K562 (cell line): ENCODE measurements at regions not wholly inside any gene's neighbourhood (a gene's known extent, or its start where the extent isn't known, plus 50 kb on each side); places are given as distances from the start of the nearest gene placed in this dataset.
A peak's percentile ranks its signal among the peaks of the same experiment; 100 is the strongest.

Experiments used
- ATAC-seq: fragments of 200-7000 bp; cut with Tn5 transposase; 3 replicates; pipeline ENCODE4 v1.9.1; 2020; ENCODE audit warnings: moderate library complexity
- BruUV-seq: library from RNA; stranded (reverse); fragments of 400-500 nt; replicated peaks from 2 replicates; lab custom pipeline; 2021; lab: Mats Ljungman, UMichigan
- CTCF ChIA-PET: fragments of 300-600 bp; formaldehyde crosslinking; extraction: SDS; loops from one replicate; lab custom pipeline; 2021; ENCODE audit warnings: low intra/inter-chr PET ratio; lab: Yijun Ruan, JAX
- POLR2A ChIA-PET: fragments of 300-600, 350-650 bp; sonication (Branson Sonifier 250); formaldehyde crosslinking; extraction: SDS; loops from one replicate; lab custom pipeline; 2021; ENCODE audit warnings: antibody characterized with exemption, inconsistent platforms; lab: Yijun Ruan, JAX
- DNase-seq, 4 experiments: peaks; one replicate each; pipeline versions ENCODE4 v3.0.0 to v3.0.0-alpha.2; 2011 to 2018; ENCODE audit warnings: low spot score in 3 of 4, mixed read lengths in 3 of 4; ENCODE audit errors: extremely low read depth in 1 of 4
- FAIRE-seq: peaks from 2 replicates; lab custom pipeline; 2011; peaks lifted over from hg19 to GRCh38; lab: Jason Lieb, UNC
- H2AFZ ChIP-seq: 2 replicates; pipeline ENCODE4 v1.6.0; 2011; ENCODE audit warnings: low read depth, low read length, control low read depth, inconsistent platforms
- H3K27ac ChIP-seq: fragments of 200-600 bp; 3 replicates; pipeline ENCODE4 v1.8.0; 2011; ENCODE audit warnings: low read depth, mild to moderate bottlenecking, control low read depth, inconsistent platforms, low read length, moderate library complexity, mixed read lengths; ENCODE audit errors: extremely low read depth
- H3K27me3 ChIP-seq, 2 experiments: fragments of 300-600 bp in 1 of 2; 2 replicates in 1 of 2; 3 replicates in 1 of 2; pipeline versions ENCODE4 v1.6.0 to v1.8.0; 2011; ENCODE audit warnings: inconsistent platforms in 2 of 2, low read length in 2 of 2, mild to moderate bottlenecking in 1 of 2, mixed read lengths in 1 of 2, moderate library complexity in 1 of 2; ENCODE audit not compliant: control insufficient read depth in 2 of 2, insufficient read depth in 2 of 2
- H3K36me3 ChIP-seq: fragments of 300-600 bp; 3 replicates; pipeline ENCODE4 v1.8.0; 2011; ENCODE audit warnings: mild to moderate bottlenecking, low read length, inconsistent platforms; ENCODE audit not compliant: control insufficient read depth, insufficient read depth
- H3K4me1 ChIP-seq, 2 experiments: fragments of 200-600 bp in 1 of 2; replicated peaks in 1 of 2; 2 replicates in 1 of 2; 3 replicates in 1 of 2; pipeline versions ENCODE4 v1.5.1 to v1.8.0; 2011; ENCODE audit warnings: inconsistent platforms in 2 of 2, low read length in 2 of 2, mild to moderate bottlenecking in 1 of 2, mixed read lengths in 1 of 2, moderate library complexity in 1 of 2; ENCODE audit not compliant: control insufficient read depth in 2 of 2, insufficient read depth in 2 of 2
- H3K4me2 ChIP-seq: 2 replicates; pipeline ENCODE4 v1.6.1; 2011; ENCODE audit warnings: low read length, control low read depth, inconsistent platforms, mixed read lengths; ENCODE audit not compliant: insufficient read depth
- H3K4me3 ChIP-seq: fragments of 200-600 bp; sonication (generic), shearing (Covaris generic); 2 replicates; pipeline ENCODE4 v1.5.1; 2016; ENCODE audit warnings: control low read depth, inconsistent platforms
- H3K79me2 ChIP-seq: fragments of 200-600 bp; 3 replicates; pipeline ENCODE4 v1.8.0; 2011; ENCODE audit warnings: low read length, inconsistent platforms; ENCODE audit not compliant: control insufficient read depth, insufficient read depth
- H3K9ac ChIP-seq, 2 experiments: 2 replicates each; pipeline versions ENCODE4 v1.6.0 to v1.6.1; 2011; ENCODE audit warnings: low read depth in 2 of 2, low read length in 2 of 2, control low read depth in 1 of 2, inconsistent platforms in 1 of 2, mild to moderate bottlenecking in 1 of 2, mixed read lengths in 1 of 2; ENCODE audit not compliant: insufficient read depth in 1 of 2
- H3K9me1 ChIP-seq: one replicate; pipeline ENCODE4 v1.6.0; 2011; ENCODE audit warnings: inconsistent platforms, mild to moderate bottlenecking, low read length, moderate library complexity; ENCODE audit not compliant: control insufficient read depth, insufficient read depth
- H3K9me3 ChIP-seq: replicated peaks from 2 replicates; pipeline ENCODE4 v1.5.1; 2011; ENCODE audit warnings: low read depth, low read length, inconsistent platforms; ENCODE audit not compliant: control insufficient read depth, insufficient read depth
- H4K20me1 ChIP-seq: replicated peaks from 2 replicates; pipeline ENCODE4 v1.6.1; 2011; ENCODE audit warnings: low read length, inconsistent platforms, mixed read lengths; ENCODE audit not compliant: control insufficient read depth, insufficient read depth
- ATF7 ChIP-seq: fragments of 450-650 bp; IDR thresholded peaks from 2 replicates; pipeline ENCODE4 v1.7.1; 2014; ENCODE audit warnings: mild to moderate bottlenecking, moderate library complexity
- BRF1 ChIP-seq: IDR thresholded peaks from 3 replicates; pipeline ENCODE4 v1.6.1; 2011; ENCODE audit warnings: borderline replicate concordance, mild to moderate bottlenecking; ENCODE audit not compliant: insufficient read length; ENCODE audit errors: extremely low read depth
- ELF1 ChIP-seq: fragments of 200-800 bp; sonication (Bioruptor generic); IDR thresholded peaks from 2 replicates; pipeline ENCODE4 v1.6.1; 2016; ENCODE audit warnings: missing genetic modification characterization, missing compliant biosample characterization
- ESRRA ChIP-seq: fragments of 450-650 bp; IDR thresholded peaks from 2 replicates; pipeline ENCODE4 v1.6.1; 2014; ENCODE audit warnings: low read depth, mild to moderate bottlenecking, moderate library complexity, borderline replicate concordance
- EZH2 ChIP-seq: IDR thresholded peaks from 2 replicates; pipeline ENCODE4 v1.6.1; 2012; ENCODE audit warnings: low read depth, mild to moderate bottlenecking, inconsistent platforms, low read length, borderline replicate concordance
- FOXK2 ChIP-seq, 2 experiments: fragments of 450-650 bp; IDR thresholded peaks in 1 of 2; conservative IDR thresholded peaks in 1 of 2; 2 replicates each; pipeline ENCODE4 v1.6.1; 2016; ENCODE audit warnings: low read depth in 2 of 2, mild to moderate bottlenecking in 1 of 2
- GATAD2A ChIP-seq: fragments of 450-650 bp; IDR thresholded peaks from 2 replicates; pipeline ENCODE4 v1.6.1; 2017
- HDAC1 ChIP-seq, 2 experiments: fragments of 450-650 bp; IDR thresholded peaks; 2 replicates each; pipeline ENCODE4 v1.6.1; 2016 to 2017; ENCODE audit warnings: inconsistent platforms in 1 of 2, mild to moderate bottlenecking in 1 of 2, moderate library complexity in 1 of 2
- NR1H2 ChIP-seq: sonication (generic); formaldehyde crosslinking; IDR thresholded peaks from 2 replicates; pipeline ENCODE4 v1.4.0; 2020; ENCODE audit warnings: mild to moderate bottlenecking, missing genetic modification reagents
- POLR2AphosphoS5 ChIP-seq: IDR thresholded peaks from 2 replicates; pipeline ENCODE4 v1.6.1; 2011; ENCODE audit warnings: mild to moderate bottlenecking, low read depth, low read length, moderate library complexity; ENCODE audit not compliant: control insufficient read depth, insufficient read depth
- SMARCC2 ChIP-seq: fragments of 450-650 bp; IDR thresholded peaks from 2 replicates; pipeline ENCODE4 v1.6.1; 2017; ENCODE audit warnings: antibody characterized with exemption, moderate library complexity, mild to moderate bottlenecking, low read depth
- SUPT5H ChIP-seq: fragments of 450-650 bp; IDR thresholded peaks from 2 replicates; pipeline ENCODE4 v1.6.1; 2016
- TAF15 ChIP-seq: fragments of 200-400 bp; formaldehyde crosslinking; IDR thresholded peaks from 2 replicates; pipeline ENCODE4 v1.6.1; 2017; ENCODE audit warnings: mild to moderate bottlenecking, low read depth, low read length, moderate library complexity
- TBP ChIP-seq: optimal IDR thresholded peaks from 2 replicates; pipeline ENCODE3; 2011; ENCODE audit warnings: low read depth, low read length, improper control_type of control experiment
- TFAM ChIP-seq: fragments of 250-450 bp; sonication (Bioruptor Pico); conservative IDR thresholded peaks from 2 replicates; pipeline ENCODE4 v1.5.0; 2021; ENCODE audit warnings: mild to moderate bottlenecking, moderate library complexity
- whole genome bisulfite sequencing: fragments of 100-300 bp; shearing (Covaris generic); methylation state at CpG from one replicate; pipeline ENCODE4 v1.1.6; 2016; ENCODE audit warnings: low coverage, mixed read lengths; ENCODE audit not compliant: insufficient coverage; ENCODE audit errors: missing lambda C conversion rate; 5-methylcytosine and 5-hydroxymethylcytosine counted together
- in situ Hi-C: fragments of 300-500 bp; cut with MboI; formaldehyde crosslinking; loops from 4 replicates; pipeline ENCODE4 v1.15.0; 2018; ENCODE audit warnings: inconsistent platforms, mixed read lengths
- intact Hi-C: fragments of 100-400 bp; cut with micrococcal nuclease; formaldehyde crosslinking; loops from 2 replicates; pipeline ENCODE4 v1.14.2; 2022
- TF ChIP-seq, protein P1 (sequence below): fragments of 250-450 bp; sonication (Bioruptor Pico); IDR thresholded peaks from 2 replicates; pipeline ENCODE4 v1.4.0; 2020; ENCODE audit warnings: mild to moderate bottlenecking, moderate library complexity
- TF ChIP-seq, protein P2 (sequence below): fragments of 250-450 bp; sonication (Bioruptor Pico); IDR thresholded peaks from 2 replicates; pipeline ENCODE4 v1.5.0; 2021
- TF ChIP-seq, protein P3 (sequence below): fragments of 450-650 bp; IDR thresholded peaks from 2 replicates; pipeline ENCODE4 v1.6.1; 2016
- TF ChIP-seq, protein P4 (sequence below): fragments of 200-800 bp; sonication (Bioruptor generic); IDR thresholded peaks from 2 replicates; pipeline ENCODE4 v1.6.1; 2017; ENCODE audit warnings: missing genetic modification characterization, missing compliant biosample characterization

DNA sequence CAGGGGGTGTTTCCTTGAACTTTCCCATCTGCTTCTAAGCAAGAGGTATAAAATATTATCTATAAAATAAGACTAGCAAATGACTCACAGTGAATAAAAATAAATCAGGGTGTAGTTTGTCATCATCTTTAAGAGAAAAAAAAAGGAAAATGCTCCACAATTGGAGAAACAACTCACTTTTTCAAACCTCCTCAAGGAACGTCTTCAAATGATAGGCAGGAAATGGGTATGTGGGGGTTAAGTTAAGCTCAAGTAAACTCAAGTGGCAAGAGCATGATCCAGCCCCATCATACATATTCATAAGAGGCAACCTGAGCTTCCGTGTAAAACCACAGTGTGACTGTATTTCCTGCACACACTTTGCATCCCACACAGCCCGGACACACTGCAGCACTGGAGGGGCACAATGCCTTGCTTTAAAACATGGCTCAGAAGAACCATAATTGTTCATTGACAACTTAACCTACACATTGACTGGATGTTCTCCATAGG lies 58.5 kb upstream of the CEP85L start:
- Histone ChIP-seq H3K9me3 (no peaks in the 10 kb centered on the region), H2AFZ (peak overlapping the region; percentile 92)
- TF ChIP-seq TFAM (CRISPR knock-in tag): no peak
- peak in 1 of 2 experiments; percentile 63; a peak in 1 of 4 replicates for TF ChIP-seq HDAC1 (IDR thresholded peaks at IDR 0.05)
- TF ChIP-seq, protein P1, sequence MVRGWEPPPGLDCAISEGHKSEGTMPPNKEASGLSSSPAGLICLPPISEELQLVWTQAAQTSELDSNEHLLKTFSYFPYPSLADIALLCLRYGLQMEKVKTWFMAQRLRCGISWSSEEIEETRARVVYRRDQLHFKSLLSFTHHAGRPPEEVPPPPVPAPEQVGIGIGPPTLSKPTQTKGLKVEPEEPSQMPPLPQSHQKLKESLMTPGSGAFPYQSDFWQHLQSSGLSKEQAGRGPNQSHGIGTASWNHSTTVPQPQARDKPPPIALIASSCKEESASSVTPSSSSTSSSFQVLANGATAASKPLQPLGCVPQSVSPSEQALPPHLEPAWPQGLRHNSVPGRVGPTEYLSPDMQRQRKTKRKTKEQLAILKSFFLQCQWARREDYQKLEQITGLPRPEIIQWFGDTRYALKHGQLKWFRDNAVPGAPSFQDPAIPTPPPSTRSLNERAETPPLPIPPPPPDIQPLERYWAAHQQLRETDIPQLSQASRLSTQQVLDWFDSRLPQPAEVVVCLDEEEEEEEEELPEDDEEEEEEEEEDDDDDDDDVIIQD (CRISPR knock-in tag): no peak
- TF ChIP-seq, protein P2, sequence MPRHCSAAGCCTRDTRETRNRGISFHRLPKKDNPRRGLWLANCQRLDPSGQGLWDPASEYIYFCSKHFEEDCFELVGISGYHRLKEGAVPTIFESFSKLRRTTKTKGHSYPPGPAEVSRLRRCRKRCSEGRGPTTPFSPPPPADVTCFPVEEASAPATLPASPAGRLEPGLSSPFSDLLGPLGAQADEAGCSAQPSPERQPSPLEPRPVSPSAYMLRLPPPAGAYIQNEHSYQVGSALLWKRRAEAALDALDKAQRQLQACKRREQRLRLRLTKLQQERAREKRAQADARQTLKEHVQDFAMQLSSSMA: no peak
- TF ChIP-seq ESRRA: peak; percentile 72; the same call in 1 of the 2 replicates
- 0 out of 4 replicates have a peak, but pooled peaks of 1 of the 2 experiments have one; percentile 42 for TF ChIP-seq FOXK2 (conservative IDR thresholded peaks at IDR 0.05 in 1 of 2, IDR thresholded peaks at IDR 0.05 in 1 of 2; ENCODE audit: low read depth in 2 of 2)
- TF ChIP-seq ELF1 (tag): peak; percentile 24; the same call in 1 of the 2 replicates
- peak; percentile 84 for TF ChIP-seq TBP
- no peak for TF ChIP-seq EZH2
- TF ChIP-seq TAF15: no peak
- TF ChIP-seq, protein P3, sequence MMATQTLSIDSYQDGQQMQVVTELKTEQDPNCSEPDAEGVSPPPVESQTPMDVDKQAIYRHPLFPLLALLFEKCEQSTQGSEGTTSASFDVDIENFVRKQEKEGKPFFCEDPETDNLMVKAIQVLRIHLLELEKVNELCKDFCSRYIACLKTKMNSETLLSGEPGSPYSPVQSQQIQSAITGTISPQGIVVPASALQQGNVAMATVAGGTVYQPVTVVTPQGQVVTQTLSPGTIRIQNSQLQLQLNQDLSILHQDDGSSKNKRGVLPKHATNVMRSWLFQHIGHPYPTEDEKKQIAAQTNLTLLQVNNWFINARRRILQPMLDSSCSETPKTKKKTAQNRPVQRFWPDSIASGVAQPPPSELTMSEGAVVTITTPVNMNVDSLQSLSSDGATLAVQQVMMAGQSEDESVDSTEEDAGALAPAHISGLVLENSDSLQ: peak; percentile 81
- TF ChIP-seq SMARCC2: 0 out of 2 replicates have a peak, but pooled peaks have one; percentile 14
- TF ChIP-seq GATAD2A: 0 out of 2 replicates have a peak, but pooled peaks have one; percentile 14
- peak; percentile 76 for TF ChIP-seq SUPT5H
- TF ChIP-seq BRF1: no peak
- TF ChIP-seq NR1H2 (CRISPR knock-in tag): no peak
- peak; percentile 54 for TF ChIP-seq POLR2AphosphoS5
- TF ChIP-seq, protein P4, sequence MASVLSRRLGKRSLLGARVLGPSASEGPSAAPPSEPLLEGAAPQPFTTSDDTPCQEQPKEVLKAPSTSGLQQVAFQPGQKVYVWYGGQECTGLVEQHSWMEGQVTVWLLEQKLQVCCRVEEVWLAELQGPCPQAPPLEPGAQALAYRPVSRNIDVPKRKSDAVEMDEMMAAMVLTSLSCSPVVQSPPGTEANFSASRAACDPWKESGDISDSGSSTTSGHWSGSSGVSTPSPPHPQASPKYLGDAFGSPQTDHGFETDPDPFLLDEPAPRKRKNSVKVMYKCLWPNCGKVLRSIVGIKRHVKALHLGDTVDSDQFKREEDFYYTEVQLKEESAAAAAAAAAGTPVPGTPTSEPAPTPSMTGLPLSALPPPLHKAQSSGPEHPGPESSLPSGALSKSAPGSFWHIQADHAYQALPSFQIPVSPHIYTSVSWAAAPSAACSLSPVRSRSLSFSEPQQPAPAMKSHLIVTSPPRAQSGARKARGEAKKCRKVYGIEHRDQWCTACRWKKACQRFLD (CRISPR knock-in tag): peak; percentile 12
- peak; percentile 68 for TF ChIP-seq ATF7

More for the DNA sequence above, 58.5 kb upstream of the CEP85L start:
- peak overlapping the region; percentile 54 for H3K4me3 ChIP-seq
- no peaks in the 10 kb centered on the region for H3K9me1 ChIP-seq
- ChIA-PET POLR2A (interaction anchor here (0.6 to 5.0 kb wide), 14 partner anchors 9 to 1226 kb away, joined by 3 to 29 read pairs (median 4); no protein-coding TSS in a partner anchor), CTCF (no interaction called here)
- FAIRE-seq (peak; percentile 97), DNase-seq (peak; percentile 39 to 92 (median 58)), ATAC-seq (peak; percentile 87)
- peak overlapping the region; percentile 12 to 97; a peak in 2 of 4 replicates for H3K9ac ChIP-seq
- peaks cover 47% of the 10 kb centered on the region for H3K79me2 ChIP-seq
- in situ Hi-C loops: no loop called here
- 2% methylated on average over 3 of the region's 3 CpGs for WGBS
- intact Hi-C loops: loop anchor here (1.0 to 2.0 kb wide), 4 partner anchors 23 to 183 kb away; partner anchors contain the start of gene CEP85L
- peaks cover 12 to 27% of the 10 kb centered on the region in 2 experiments for H3K4me1 ChIP-seq
- peak overlapping the region; percentile 100 for H3K4me2 ChIP-seq
- no peaks in the 10 kb centered on the region for H3K27me3 ChIP-seq
- no peaks in the 10 kb centered on the region for H4K20me1 ChIP-seq
- H3K27ac ChIP-seq: peak overlapping the region; percentile 98
- no peaks in the 10 kb centered on the region for H3K36me3 ChIP-seq
- no TSS peak for BruUV-seq
